ENCODE measurements at regions not wholly inside any gene's neighbourhood (a gene's known extent, or its start where the extent isn't known, plus 50 kb on each side); places are given as distances from the start of the nearest gene placed in this dataset.

GRCh38 chr4:177937041-177937440 lies 494.8 kb upstream of the AGA start:
- H3K9me3 ChIP-seq = no peaks in the 10 kb centered on the region
- intact Hi-C loops (cut with DNase I) = no loop called here
- ATAC-seq (no peak), DNase-seq (no peak)
- H3K4me3 ChIP-seq = no peak overlapping the region
- H3K27ac ChIP-seq = no peak overlapping the region
- H3K36me3 ChIP-seq = no peaks in the 10 kb centered on the region
- no peaks in the 10 kb centered on the region for H3K27me3 ChIP-seq
- TF ChIP-seq, protein P1, sequence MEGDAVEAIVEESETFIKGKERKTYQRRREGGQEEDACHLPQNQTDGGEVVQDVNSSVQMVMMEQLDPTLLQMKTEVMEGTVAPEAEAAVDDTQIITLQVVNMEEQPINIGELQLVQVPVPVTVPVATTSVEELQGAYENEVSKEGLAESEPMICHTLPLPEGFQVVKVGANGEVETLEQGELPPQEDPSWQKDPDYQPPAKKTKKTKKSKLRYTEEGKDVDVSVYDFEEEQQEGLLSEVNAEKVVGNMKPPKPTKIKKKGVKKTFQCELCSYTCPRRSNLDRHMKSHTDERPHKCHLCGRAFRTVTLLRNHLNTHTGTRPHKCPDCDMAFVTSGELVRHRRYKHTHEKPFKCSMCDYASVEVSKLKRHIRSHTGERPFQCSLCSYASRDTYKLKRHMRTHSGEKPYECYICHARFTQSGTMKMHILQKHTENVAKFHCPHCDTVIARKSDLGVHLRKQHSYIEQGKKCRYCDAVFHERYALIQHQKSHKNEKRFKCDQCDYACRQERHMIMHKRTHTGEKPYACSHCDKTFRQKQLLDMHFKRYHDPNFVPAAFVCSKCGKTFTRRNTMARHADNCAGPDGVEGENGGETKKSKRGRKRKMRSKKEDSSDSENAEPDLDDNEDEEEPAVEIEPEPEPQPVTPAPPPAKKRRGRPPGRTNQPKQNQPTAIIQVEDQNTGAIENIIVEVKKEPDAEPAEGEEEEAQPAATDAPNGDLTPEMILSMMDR (IDR thresholded peaks at IDR 0.05) = no peak
- no peaks in the 10 kb centered on the region for H3K4me1 ChIP-seq

DNA sequence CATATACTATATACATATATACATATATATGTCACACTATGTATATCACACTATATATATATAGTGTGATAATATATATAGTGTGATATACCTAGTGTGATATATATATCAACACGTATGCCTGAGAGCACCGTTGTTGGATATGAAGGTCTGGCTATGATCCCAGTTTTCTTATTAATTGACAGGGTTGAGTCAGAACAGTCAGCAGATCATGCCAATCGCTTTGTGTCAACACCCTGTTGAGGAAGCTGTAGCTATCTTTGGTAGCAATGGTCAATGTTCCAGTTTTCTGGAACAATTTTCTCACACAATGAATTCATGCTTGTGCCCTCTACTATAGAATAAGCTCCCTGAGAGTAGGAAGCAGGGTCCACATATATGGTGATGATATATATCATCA lies 496.0 kb upstream of the AGA start:
- H3K27me3 ChIP-seq = no peaks in the 10 kb centered on the region
- no peak for ATAC-seq
- no peaks in the 10 kb centered on the region for H3K9me3 ChIP-seq
- no peak for DNase-seq
- H3K4me3 ChIP-seq = no peak overlapping the region
- TF ChIP-seq, protein P1 (IDR thresholded peaks at IDR 0.05) = no peak
- intact Hi-C loops (cut with DNase I) = no loop called here
- H3K27ac ChIP-seq = no peak overlapping the region
- no peaks in the 10 kb centered on the region for H3K36me3 ChIP-seq
- no peaks in the 10 kb centered on the region for H3K4me1 ChIP-seq

- intact Hi-C loops (cut with DNase I) = no loop called here
- no peaks in the 10 kb centered on the region for H3K9me3 ChIP-seq
- H3K4me1 ChIP-seq = no peaks in the 10 kb centered on the region
- H3K27ac ChIP-seq = no peak overlapping the region
- no peaks in the 10 kb centered on the region for H3K36me3 ChIP-seq
- no peaks in the 10 kb centered on the region for H3K27me3 ChIP-seq
- ATAC-seq = no peak
- H3K4me3 ChIP-seq = no peak overlapping the region
- DNase-seq = no peak
- TF ChIP-seq, protein P1 (IDR thresholded peaks at IDR 0.05) = no peak
Observed at GRCh38 chr4:177945268-177945667, 503.0 kb upstream of the AGA start.

DNA sequence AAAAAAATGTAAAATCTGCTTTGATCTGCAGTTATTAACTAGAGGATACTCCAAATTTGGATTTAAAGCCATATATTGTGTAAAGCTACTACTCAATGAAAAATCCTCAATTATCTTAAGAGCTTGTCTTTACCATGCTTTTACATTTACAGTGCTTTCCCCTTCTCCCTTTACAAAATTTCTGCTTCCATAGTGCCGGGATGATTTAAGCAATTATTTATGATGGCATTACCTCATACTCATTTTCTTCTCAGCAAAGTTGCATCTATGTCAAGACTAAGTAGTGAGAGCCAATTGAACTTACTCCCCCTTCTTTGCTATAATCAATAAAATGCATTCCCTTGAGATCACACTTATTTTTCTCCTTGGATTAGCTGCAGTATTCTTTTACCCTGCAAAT lies 505.4 kb upstream of the AGA start:
- H3K4me1 ChIP-seq = no peaks in the 10 kb centered on the region
- no peaks in the 10 kb centered on the region for H3K9me3 ChIP-seq
- ATAC-seq = no peak
- no peak overlapping the region for H3K27ac ChIP-seq
- H3K27me3 ChIP-seq = no peaks in the 10 kb centered on the region
- no peaks in the 10 kb centered on the region for H3K36me3 ChIP-seq
- H3K4me3 ChIP-seq = no peak overlapping the region
- TF ChIP-seq, protein P1 (IDR thresholded peaks at IDR 0.05) = no peak
- no peak for DNase-seq
- intact Hi-C loops (cut with DNase I) = no loop called here

DNA sequence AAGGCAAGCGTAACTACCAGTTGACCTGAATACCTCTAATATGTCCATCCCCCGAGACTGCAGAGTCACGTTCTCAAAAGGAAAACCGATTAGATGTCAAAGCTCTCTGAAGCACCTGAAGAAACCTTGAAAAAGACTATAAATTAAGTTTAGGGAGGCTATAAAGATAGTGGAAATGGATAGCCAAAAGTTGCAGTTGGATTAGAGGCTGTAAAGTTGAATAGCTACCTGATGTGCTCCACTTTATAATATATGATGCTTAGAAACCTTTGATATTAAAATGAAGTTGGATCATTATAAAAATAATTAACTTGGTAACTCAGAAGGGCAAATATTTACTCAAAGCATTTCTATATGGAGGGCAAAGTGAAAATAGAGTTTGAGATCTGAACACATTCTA lies 506.6 kb upstream of the AGA start:
- no peak for ATAC-seq
- Histone ChIP-seq H3K4me3 (no peak overlapping the region), H3K27me3 (no peaks in the 10 kb centered on the region), H3K4me1 (no peaks in the 10 kb centered on the region), H3K27ac (no peak overlapping the region), H3K9me3 (no peaks in the 10 kb centered on the region), H3K36me3 (no peaks in the 10 kb centered on the region)
- no peak for DNase-seq
- intact Hi-C loops (cut with DNase I) = no loop called here
- TF ChIP-seq, protein P1 (IDR thresholded peaks at IDR 0.05) = no peak

- H3K36me3 ChIP-seq = no peaks in the 10 kb centered on the region
- no peak overlapping the region for H3K27ac ChIP-seq
- ATAC-seq = no peak
- DNase-seq = no peak
- intact Hi-C loops (cut with DNase I) = no loop called here
- no peaks in the 10 kb centered on the region for H3K9me3 ChIP-seq
- no peaks in the 10 kb centered on the region for H3K27me3 ChIP-seq
- TF ChIP-seq, protein P1 (IDR thresholded peaks at IDR 0.05) = no peak
- H3K4me1 ChIP-seq = no peaks in the 10 kb centered on the region
- H3K4me3 ChIP-seq = no peak overlapping the region
Observed at GRCh38 chr4:177951026-177951425, 508.8 kb upstream of the AGA start.
